ENCODE measurements at regions not wholly inside any gene's neighbourhood (a gene's known extent, or its start where the extent isn't known, plus 50 kb on each side); places are given as distances from the start of the nearest gene placed in this dataset.

DNA sequence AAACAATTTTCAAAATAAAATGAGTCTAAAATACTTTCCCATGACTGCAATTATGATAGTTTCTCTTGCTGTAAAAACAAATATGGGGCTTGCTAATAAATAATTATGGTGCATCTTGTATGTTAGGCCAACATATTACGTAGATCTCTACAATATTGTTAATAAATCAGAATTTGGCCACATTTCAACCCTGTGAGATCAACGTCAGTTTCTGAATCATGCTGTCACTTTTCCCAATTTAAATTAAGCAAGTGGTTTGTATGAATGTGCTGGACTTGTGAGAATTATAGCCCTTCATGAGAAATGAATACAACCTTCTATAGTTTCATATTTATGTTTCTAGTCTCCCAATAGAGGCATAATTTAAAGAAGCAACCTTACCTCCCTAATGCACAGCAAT, 808.9 kb downstream of the SUCLG1 start:
- Histone ChIP-seq H4K20me1 (replicated peaks; ENCODE audit: control insufficient read depth, insufficient read depth, low read length) (no peaks in the 10 kb centered on the region), H3K9me1 (ENCODE audit: control insufficient read depth, insufficient read depth, low read length) (no peaks in the 10 kb centered on the region), H3K36me3 (ENCODE audit: control insufficient read depth, insufficient read depth, low read length) (no peaks in the 10 kb centered on the region), H3K9me3 (replicated peaks; ENCODE audit: control insufficient read depth, insufficient read depth, low read depth, low read length) (no peaks in the 10 kb centered on the region; the same call in 1 of the 2 replicates), H3K27ac (ENCODE audit: extremely low read depth, low read depth, low read length) (no peak overlapping the region), H3K4me3 (no peak overlapping the region), H3K27me3 (ENCODE audit: control insufficient read depth in 2 of 2, insufficient read depth in 2 of 2, low read length in 2 of 2) (no peaks in the 10 kb centered on the region), H3K4me1 (replicated peaks in 1 of 2; ENCODE audit: control insufficient read depth in 2 of 2, insufficient read depth in 2 of 2, low read length in 2 of 2) (no peaks in the 10 kb centered on the region), H3K4me2 (ENCODE audit: insufficient read depth, low read length) (no peak overlapping the region), H2AFZ (ENCODE audit: low read depth, low read length) (no peak overlapping the region), H3K79me2 (ENCODE audit: control insufficient read depth, insufficient read depth, low read length) (no peaks in the 10 kb centered on the region), H3K9ac (ENCODE audit: insufficient read depth in 1 of 2, low read depth in 2 of 2, low read length in 2 of 2) (no peak overlapping the region)
- WGBS (ENCODE audit: insufficient coverage, low coverage, missing lambda C conversion rate): 3% methylated on average over 2 of the region's 2 CpGs
- CTCF ChIA-PET (ENCODE audit: low intra/inter-chr PET ratio): no interaction called here
- intact Hi-C loops (cut with micrococcal nuclease) (no loop called here), in situ Hi-C loops (cut with MboI) (no loop called here)
- POLR2A ChIA-PET: no interaction called here
- ATAC-seq (no peak), FAIRE-seq (no peak), DNase-seq (ENCODE audit: extremely low read depth in 1 of 4, low spot score in 3 of 4) (no peak)
- BruUV-seq (replicated peaks): no TSS peak
- TF ChIP-seq TCF3 (CRISPR knock-in tag; IDR thresholded peaks at IDR 0.05): no peak
- TF ChIP-seq NCOA1 (IDR thresholded peaks at IDR 0.05; ENCODE audit: low read depth): no peak
- TF ChIP-seq FOXA3 (CRISPR knock-in tag; conservative IDR thresholded peaks at IDR 0.05 in 1 of 2, IDR thresholded peaks at IDR 0.05 in 1 of 2): no peak
- TF ChIP-seq CHD1 (IDR thresholded peaks at IDR 0.05; ENCODE audit: low read length): no peak
- TF ChIP-seq, protein P1, sequence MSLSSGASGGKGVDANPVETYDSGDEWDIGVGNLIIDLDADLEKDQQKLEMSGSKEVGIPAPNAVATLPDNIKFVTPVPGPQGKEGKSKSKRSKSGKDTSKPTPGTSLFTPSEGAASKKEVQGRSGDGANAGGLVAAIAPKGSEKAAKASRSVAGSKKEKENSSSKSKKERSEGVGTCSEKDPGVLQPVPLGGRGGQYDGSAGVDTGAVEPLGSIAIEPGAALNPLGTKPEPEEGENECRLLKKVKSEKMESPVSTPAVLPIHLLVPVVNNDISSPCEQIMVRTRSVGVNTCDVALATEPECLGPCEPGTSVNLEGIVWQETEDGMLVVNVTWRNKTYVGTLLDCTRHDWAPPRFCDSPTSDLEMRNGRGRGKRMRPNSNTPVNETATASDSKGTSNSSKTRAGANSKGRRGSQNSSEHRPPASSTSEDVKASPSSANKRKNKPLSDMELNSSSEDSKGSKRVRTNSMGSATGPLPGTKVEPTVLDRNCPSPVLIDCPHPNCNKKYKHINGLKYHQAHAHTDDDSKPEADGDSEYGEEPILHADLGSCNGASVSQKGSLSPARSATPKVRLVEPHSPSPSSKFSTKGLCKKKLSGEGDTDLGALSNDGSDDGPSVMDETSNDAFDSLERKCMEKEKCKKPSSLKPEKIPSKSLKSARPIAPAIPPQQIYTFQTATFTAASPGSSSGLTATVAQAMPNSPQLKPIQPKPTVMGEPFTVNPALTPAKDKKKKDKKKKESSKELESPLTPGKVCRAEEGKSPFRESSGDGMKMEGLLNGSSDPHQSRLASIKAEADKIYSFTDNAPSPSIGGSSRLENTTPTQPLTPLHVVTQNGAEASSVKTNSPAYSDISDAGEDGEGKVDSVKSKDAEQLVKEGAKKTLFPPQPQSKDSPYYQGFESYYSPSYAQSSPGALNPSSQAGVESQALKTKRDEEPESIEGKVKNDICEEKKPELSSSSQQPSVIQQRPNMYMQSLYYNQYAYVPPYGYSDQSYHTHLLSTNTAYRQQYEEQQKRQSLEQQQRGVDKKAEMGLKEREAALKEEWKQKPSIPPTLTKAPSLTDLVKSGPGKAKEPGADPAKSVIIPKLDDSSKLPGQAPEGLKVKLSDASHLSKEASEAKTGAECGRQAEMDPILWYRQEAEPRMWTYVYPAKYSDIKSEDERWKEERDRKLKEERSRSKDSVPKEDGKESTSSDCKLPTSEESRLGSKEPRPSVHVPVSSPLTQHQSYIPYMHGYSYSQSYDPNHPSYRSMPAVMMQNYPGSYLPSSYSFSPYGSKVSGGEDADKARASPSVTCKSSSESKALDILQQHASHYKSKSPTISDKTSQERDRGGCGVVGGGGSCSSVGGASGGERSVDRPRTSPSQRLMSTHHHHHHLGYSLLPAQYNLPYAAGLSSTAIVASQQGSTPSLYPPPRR (CRISPR knock-in tag; IDR thresholded peaks at IDR 0.05; ENCODE audit: borderline replicate concordance): no peak
- TF ChIP-seq, protein P2, sequence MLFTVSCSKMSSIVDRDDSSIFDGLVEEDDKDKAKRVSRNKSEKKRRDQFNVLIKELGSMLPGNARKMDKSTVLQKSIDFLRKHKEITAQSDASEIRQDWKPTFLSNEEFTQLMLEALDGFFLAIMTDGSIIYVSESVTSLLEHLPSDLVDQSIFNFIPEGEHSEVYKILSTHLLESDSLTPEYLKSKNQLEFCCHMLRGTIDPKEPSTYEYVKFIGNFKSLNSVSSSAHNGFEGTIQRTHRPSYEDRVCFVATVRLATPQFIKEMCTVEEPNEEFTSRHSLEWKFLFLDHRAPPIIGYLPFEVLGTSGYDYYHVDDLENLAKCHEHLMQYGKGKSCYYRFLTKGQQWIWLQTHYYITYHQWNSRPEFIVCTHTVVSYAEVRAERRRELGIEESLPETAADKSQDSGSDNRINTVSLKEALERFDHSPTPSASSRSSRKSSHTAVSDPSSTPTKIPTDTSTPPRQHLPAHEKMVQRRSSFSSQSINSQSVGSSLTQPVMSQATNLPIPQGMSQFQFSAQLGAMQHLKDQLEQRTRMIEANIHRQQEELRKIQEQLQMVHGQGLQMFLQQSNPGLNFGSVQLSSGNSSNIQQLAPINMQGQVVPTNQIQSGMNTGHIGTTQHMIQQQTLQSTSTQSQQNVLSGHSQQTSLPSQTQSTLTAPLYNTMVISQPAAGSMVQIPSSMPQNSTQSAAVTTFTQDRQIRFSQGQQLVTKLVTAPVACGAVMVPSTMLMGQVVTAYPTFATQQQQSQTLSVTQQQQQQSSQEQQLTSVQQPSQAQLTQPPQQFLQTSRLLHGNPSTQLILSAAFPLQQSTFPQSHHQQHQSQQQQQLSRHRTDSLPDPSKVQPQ (CRISPR knock-in tag; IDR thresholded peaks at IDR 0.05; ENCODE audit: borderline replicate concordance): no peak
- no peak for TF ChIP-seq STAT5A (IDR thresholded peaks at IDR 0.05; ENCODE audit: borderline replicate concordance, low read length)
- TF ChIP-seq PHF8 (IDR thresholded peaks at IDR 0.05; ENCODE audit: borderline replicate concordance, low read length): no peak
- TF ChIP-seq, protein P3, sequence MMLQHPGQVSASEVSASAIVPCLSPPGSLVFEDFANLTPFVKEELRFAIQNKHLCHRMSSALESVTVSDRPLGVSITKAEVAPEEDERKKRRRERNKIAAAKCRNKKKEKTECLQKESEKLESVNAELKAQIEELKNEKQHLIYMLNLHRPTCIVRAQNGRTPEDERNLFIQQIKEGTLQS (IDR thresholded peaks at IDR 0.05): no peak
- TF ChIP-seq, protein P3 (CRISPR knock-in tag; conservative IDR thresholded peaks at IDR 0.05): no peak
- TF ChIP-seq ZFP30 (CRISPR knock-in tag; IDR thresholded peaks at IDR 0.05; ENCODE audit: borderline replicate concordance): no peak
- no peak for TF ChIP-seq ZNF212 (CRISPR knock-in tag; IDR thresholded peaks at IDR 0.05)
- no peak for TF ChIP-seq BCL6 (CRISPR knock-in tag; IDR thresholded peaks at IDR 0.05)
- TF ChIP-seq NONO (IDR thresholded peaks at IDR 0.05; ENCODE audit: low read depth in 2 of 2, low read length in 1 of 2): no peak
